Esophagus (tissue), 2 donors: ENCODE measurements at regions not wholly inside any gene's neighbourhood (a gene's known extent, or its start where the extent isn't known, plus 50 kb on each side); places are given as distances from the start of the nearest gene placed in this dataset.
"Not testable (repeated sequence)": the region's sequence is repeated elsewhere in the genome, so short reads cannot be mapped to it uniquely, and the experiment has no call there.

Experiments used
- H3K27ac ChIP-seq, 2 donors: one replicate each; pipeline ENCODE4 v1.5.1; 2013; ENCODE audit warnings: low read depth in 2 of 2, mild to moderate bottlenecking in 2 of 2, inconsistent platforms in 1 of 2, low read length in 1 of 2, moderate library complexity in 1 of 2
- H3K27me3 ChIP-seq, 2 donors: one replicate each; pipeline ENCODE4 v1.6.1; 2013; ENCODE audit warnings: low read length in 2 of 2, control low read depth in 1 of 2, mild to moderate bottlenecking in 1 of 2; ENCODE audit not compliant: insufficient read depth in 2 of 2, control insufficient read depth in 1 of 2
- H3K36me3 ChIP-seq, 2 donors: one replicate each; pipeline ENCODE4 v1.6.1; 2013; ENCODE audit warnings: low read length in 1 of 2; ENCODE audit not compliant: control insufficient read depth in 2 of 2, insufficient read depth in 2 of 2
- H3K4me1 ChIP-seq, 2 donors: one replicate each; pipeline ENCODE4 v1.6.1; 2013; ENCODE audit warnings: low read length in 1 of 2; ENCODE audit not compliant: control insufficient read depth in 2 of 2, insufficient read depth in 2 of 2
- H3K4me3 ChIP-seq, 2 donors: one replicate each; pipeline ENCODE4 v1.5.1; 2013; ENCODE audit warnings: low read length in 2 of 2, mild to moderate bottlenecking in 2 of 2, low read depth in 1 of 2, moderate library complexity in 1 of 2
- H3K9me3 ChIP-seq, 2 donors: one replicate each; pipeline ENCODE4 v1.6.1; 2013; ENCODE audit warnings: mild to moderate bottlenecking in 2 of 2, low read depth in 1 of 2, low read length in 1 of 2, moderate library complexity in 1 of 2; ENCODE audit not compliant: control insufficient read depth in 2 of 2, insufficient read depth in 1 of 2
- WGBS, 2 donors: extraction: QIAGEN DNeasy Blood & Tissue Kit; methylation state at CpG; one replicate each; pipeline ENCODE4 v1.1.7; 2013; 5-methylcytosine and 5-hydroxymethylcytosine counted together
- donor health status: healthy with polysubstance abuse.
- donor health status: Bipolar disorder and iron deficiency.

DNA sequence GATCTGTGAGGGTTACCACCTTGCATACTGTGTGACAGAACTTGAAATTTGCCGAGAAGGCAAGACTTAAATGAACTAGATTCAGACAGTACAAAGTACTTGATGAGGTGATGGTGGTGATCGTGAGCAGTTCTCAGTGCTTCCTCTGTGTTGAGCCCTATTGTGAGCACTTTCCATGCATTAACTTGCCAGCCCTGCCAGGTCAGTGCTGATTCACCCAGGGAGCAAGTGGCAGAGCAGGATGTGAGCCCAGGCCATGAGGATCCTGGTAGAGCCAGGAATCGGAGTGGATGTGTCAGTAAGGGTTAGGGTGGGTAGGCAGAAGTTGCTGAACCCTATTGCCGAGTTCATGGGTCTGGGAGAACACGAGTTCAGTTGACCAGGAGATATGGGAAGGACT, 4545.7 kb upstream of the TPTE start:
- not testable (repeated sequence) for H3K36me3 ChIP-seq, H3K4me1 ChIP-seq, H3K27me3 ChIP-seq, H3K4me3 ChIP-seq, H3K9me3 ChIP-seq, H3K27ac ChIP-seq
- no CpG with 5 or more reads among the region's 5 CpGs for WGBS, 2 donors

DNA sequence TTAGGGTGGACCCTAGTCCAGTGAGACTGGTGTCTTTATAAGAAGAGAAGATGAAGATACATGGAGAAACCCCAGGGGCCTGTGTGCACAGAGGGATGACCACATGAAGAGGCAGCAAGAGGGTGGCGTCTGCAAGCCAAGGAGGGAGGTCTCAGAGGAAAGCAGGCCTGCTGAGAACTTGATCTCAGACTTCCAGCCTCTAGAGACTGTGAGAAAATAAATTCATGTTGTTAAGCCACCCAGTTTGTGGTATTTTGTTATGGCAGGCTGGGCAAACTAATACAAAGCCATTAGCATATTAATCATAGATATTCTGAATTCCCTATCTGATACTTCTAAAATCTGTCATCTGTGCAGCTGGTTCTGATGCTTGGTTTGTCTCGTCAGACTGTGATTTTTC, 4523.8 kb upstream of the TPTE start:
- H3K4me1 ChIP-seq, H3K27ac ChIP-seq, H3K9me3 ChIP-seq, H3K4me3 ChIP-seq, H3K36me3 ChIP-seq, H3K27me3 ChIP-seq: not testable (repeated sequence)
- WGBS, 2 donors = no CpG with 5 or more reads among the region's 2 CpGs

DNA sequence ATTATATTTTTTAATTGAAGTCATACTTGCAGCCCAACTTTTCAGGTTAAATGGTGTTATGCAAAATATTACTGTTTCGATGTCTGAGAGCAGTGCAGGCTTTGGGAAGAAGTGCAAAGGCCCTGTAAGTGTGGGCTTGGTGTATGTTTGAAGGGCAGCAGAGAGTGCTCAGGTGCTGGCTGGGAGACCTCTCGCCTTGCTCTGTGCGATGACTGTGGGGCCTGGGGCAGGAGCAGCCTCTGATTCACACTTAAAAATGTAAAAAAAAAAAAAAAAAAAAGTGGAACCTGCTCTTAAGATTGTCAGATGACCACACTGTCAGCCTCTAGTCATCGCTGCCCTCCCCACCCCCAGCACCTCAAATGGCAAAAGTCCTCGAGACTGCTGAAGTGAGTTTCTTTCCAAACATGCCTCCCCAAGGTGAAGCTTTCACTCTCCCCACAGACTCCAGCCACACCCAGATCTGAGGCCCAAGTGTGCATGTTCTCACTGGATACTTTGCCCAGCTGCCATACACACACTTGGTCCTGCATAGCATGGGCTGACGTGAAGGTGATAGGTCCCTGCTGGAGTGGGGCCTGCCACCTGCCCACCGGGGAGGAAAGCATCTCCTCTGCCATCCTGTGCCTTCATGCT, 4505.8 kb upstream of the TPTE start:
- not testable (repeated sequence) for H3K9me3 ChIP-seq, H3K36me3 ChIP-seq, H3K27me3 ChIP-seq, H3K4me3 ChIP-seq, H3K4me1 ChIP-seq, H3K27ac ChIP-seq
- no CpG with 5 or more reads among the region's 7 CpGs for WGBS, 2 donors

DNA sequence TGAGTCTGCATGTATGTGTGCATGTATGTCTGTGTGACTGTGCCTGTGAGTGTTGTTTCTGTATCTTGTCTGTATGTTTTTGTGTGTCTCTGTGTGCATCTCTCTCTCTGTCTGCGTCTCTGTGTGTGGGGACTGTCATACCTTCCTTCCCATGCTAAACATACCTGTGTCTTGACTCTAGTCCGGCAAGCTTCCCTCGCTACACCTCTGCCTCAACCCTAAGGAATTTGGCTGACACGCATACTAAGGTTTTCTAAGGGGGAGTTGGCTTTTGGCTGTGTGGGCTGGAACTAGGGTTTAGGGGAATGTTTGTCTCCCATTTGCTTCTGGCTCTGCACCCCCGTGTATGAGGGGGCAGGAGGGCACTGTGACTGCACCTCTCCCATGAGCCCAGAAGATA, 4500.9 kb upstream of the TPTE start:
- H3K9me3 ChIP-seq, H3K36me3 ChIP-seq, H3K27ac ChIP-seq, H3K27me3 ChIP-seq, H3K4me3 ChIP-seq, H3K4me1 ChIP-seq: not testable (repeated sequence)
- WGBS, 2 donors = no CpG with 5 or more reads among the region's 5 CpGs

DNA sequence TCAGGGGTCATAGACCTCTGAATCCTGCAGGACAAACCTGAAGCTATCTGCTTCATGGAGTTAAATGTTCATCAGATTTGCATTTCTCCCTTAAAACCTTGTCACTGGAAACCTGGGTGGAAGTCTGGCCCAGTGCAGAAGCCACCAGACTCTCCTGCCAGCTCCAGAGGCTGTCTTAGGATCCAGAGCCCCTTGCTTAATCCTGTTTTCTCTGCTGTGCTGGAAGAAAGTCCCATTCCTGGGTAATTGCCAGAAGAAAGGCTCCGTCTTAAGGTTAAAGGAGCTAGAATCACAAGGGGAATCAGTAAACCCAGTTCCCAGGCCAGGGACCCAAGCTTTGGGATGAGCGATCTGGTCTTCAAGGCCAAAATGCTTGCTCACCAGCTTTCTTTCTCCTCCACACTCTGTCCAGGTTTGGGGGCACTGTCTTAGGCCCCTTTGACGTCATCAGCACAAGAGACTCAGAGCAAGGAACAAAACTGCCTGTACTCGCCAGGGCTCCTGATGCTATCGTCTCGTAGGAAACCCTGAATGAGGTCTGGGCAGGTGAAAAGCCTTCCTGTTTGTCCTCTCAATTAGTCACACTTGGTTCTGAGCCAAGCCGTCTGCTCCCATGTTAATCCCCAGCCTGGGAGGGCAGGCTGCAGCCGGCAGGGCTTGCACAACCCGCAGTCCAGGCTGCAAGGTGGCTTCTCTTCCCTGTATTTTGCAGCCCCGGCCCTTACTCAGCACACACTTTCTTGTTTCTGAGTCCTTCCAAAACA, 4500.2 kb upstream of the TPTE start:
- not testable (repeated sequence) for H3K9me3 ChIP-seq, H3K36me3 ChIP-seq, H3K4me1 ChIP-seq, H3K27ac ChIP-seq, H3K27me3 ChIP-seq, H3K4me3 ChIP-seq
- no CpG with 5 or more reads among the region's 10 CpGs for WGBS, 2 donors

DNA sequence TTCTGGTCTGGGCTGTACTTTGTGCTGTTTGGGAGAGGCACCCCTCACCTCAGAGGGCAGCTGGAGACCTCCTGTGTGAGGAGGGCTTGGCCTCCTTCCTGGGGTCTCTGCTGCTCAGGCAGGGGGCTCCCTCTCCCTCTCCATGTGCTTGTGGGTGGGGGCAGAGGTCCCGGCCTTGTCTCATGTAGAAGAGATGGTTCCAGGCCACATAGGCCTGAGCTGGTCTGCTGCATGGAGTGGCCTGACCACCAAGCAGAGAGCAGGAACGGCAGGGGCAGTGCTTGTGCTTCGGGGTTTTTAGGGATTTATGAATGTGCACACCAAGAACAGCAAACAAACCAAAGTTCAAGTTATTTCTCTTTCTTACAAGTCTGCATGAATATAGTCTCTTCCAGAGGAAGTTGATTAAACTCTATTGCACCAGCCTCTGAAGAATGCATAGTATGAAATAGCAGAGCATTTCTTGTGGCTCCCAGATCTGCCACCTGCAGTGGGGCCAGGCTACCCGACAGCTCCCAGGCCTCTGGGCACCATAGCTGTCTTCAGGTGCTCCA, 4499.6 kb upstream of the TPTE start:
- H3K4me1 ChIP-seq, H3K4me3 ChIP-seq, H3K27ac ChIP-seq, H3K27me3 ChIP-seq, H3K36me3 ChIP-seq, H3K9me3 ChIP-seq: not testable (repeated sequence)
- no CpG with 5 or more reads among the region's 4 CpGs for WGBS, 2 donors

DNA sequence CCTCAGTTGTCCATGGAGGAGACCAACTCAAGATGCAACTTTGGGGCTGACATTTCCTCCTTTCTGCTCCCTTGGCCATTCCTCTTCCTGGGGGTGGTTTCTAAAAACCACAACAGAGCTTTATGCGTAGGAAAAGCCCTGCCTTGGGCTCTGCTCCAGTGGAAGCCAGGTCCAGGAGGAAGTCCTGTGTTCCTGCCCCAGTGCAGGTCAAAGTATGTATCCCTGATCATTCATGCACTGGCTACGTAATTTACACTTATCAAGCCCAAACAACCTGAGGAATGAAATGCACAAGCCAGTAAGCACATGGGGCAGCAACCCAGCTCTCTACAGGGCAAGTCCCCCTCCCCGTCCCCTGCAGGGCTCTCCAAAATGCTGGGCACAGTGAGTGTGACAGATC, 4498.1 kb upstream of the TPTE start:
- not testable (repeated sequence) for H3K4me1 ChIP-seq, H3K9me3 ChIP-seq, H3K4me3 ChIP-seq, H3K27me3 ChIP-seq, H3K27ac ChIP-seq, H3K36me3 ChIP-seq
- no CpG with 5 or more reads among the region's 3 CpGs for WGBS, 2 donors

DNA sequence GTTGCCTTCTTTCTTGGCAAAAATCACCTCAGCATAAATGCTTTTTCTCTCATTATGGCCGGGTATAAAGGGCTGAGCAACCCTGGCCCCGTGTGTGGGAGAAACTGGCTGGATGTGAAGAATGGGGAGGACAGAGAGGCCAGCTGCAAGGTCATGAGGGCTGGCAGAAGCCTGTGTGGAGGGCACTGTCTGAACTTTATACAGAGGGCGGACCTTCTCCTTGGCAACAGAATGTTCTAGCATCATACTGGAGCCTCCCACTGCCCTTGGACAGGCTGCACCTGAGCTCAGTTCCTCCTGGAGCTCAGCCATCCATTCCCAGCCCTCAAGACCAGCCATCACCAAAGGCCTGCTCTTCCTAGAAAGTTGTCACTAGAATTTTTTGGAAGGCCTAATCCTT, 4496.2 kb upstream of the TPTE start:
- H3K4me1 ChIP-seq, H3K9me3 ChIP-seq: not testable (repeated sequence)
- WGBS, 2 donors = no CpG with 5 or more reads among the region's 3 CpGs

DNA sequence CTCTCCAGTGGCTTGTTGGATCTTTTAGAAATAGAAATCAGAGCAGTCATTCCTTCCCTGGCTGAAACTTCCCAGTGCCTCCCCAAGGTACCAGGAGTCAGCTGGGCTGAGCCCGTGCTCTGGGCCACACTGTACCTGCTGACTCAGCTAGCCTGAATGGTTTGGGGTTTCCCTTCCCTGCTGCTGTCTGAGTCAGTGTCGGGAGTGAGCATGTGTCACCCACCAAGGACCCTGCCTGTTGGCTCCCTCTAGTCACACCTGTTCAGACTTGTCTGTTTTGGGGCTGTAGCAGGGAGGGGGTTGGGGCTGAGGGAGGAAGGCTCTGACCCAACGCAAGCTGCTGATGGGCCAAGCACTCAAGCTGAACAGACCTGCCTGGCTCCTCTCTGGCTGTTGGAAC, 4493.9 kb upstream of the TPTE start:
- not testable (repeated sequence) for H3K4me3 ChIP-seq, H3K36me3 ChIP-seq, H3K9me3 ChIP-seq, H3K27ac ChIP-seq, H3K4me1 ChIP-seq, H3K27me3 ChIP-seq
- WGBS, 2 donors = no CpG with 5 or more reads among the region's 3 CpGs

More for the DNA sequence above, 4496.2 kb upstream of the TPTE start:
- not testable (repeated sequence) for H3K27me3 ChIP-seq, H3K4me3 ChIP-seq, H3K27ac ChIP-seq, H3K36me3 ChIP-seq

DNA sequence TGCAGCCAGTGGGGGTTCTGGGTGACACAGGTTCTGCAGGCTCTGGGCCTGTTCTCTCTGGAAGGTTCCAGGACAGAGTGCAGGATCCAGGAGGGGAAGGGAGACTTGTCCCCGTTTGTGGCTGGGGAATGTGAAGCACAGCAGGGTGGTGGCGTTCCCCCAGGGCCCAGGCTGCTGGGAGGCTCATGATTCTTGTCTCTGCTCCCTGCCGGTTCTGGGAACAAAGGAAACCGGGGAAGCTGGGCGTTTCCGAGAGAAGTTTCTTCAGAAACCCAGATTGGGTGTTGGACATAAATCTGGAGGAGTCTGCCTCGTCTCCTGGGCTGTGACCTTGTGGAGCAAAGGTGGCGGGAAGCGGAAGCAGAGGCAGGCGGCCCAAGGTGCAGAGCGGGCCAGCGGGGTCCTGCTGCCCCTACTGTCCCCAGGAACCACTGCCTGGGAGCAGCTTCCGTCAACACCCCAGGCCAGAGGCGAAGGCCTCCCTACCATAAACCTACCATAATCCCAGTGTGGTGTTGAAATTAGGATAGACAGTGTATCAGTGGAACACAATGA, 4487.2 kb upstream of the TPTE start:
- no CpG with 5 or more reads among the region's 14 CpGs for WGBS, 2 donors
- not testable (repeated sequence) for H3K9me3 ChIP-seq, H3K27ac ChIP-seq, H3K27me3 ChIP-seq, H3K36me3 ChIP-seq, H3K4me1 ChIP-seq, H3K4me3 ChIP-seq
